Fibroblast of mammary gland (primary cell): ENCODE measurements at regions not wholly inside any gene's neighbourhood (a gene's known extent, or its start where the extent isn't known, plus 50 kb on each side); places are given as distances from the start of the nearest gene placed in this dataset.
A peak's percentile ranks its signal among the peaks of the same experiment; 100 is the strongest.

Experiments
- DNase-seq: peaks from one replicate; pipeline ENCODE4 v3.0.0-alpha.2; 2010; ENCODE audit warnings: low read depth
- H3K4me3 ChIP-seq: 2 replicates; pipeline ENCODE4 v1.5.1; 2011; ENCODE audit warnings: low read depth, mild to moderate bottlenecking, low read length, moderate library complexity; ENCODE audit not compliant: control insufficient read depth
- CTCF ChIP-seq: conservative IDR thresholded peaks from 2 replicates; pipeline ENCODE4 v1.5.1; 2011; ENCODE audit warnings: low read depth, low read length, inconsistent platforms; ENCODE audit not compliant: control insufficient read depth, insufficient read depth

GRCh38 chr10:112030431-112030830 lies 153.1 kb downstream of the GPAM start:
- no peak for DNase-seq
- no peak overlapping the region for H3K4me3 ChIP-seq
- no peak for TF ChIP-seq CTCF

- TF ChIP-seq CTCF, result no peak
- no peak overlapping the region for H3K4me3 ChIP-seq
- no peak for DNase-seq
Measured at GRCh38 chr10:112039823-112040222, 143.7 kb downstream of the GPAM start.

GRCh38 chr10:112040696-112041095 lies 142.9 kb downstream of the GPAM start:
- no peak for TF ChIP-seq CTCF
- no peak for DNase-seq
- H3K4me3 ChIP-seq, result no peak overlapping the region

- peak; percentile 14 for DNase-seq
- TF ChIP-seq CTCF, result no peak
- no peak overlapping the region for H3K4me3 ChIP-seq
Measured at GRCh38 chr10:112045938-112046337, 137.6 kb downstream of the GPAM start.

GRCh38 chr10:112047674-112048073 lies 135.9 kb downstream of the GPAM start:
- no peak for TF ChIP-seq CTCF
- H3K4me3 ChIP-seq, result no peak overlapping the region
- no peak for DNase-seq

GRCh38 chr10:112052166-112052565 lies 131.4 kb downstream of the GPAM start:
- DNase-seq, result no peak
- no peak for TF ChIP-seq CTCF
- no peak overlapping the region for H3K4me3 ChIP-seq

- TF ChIP-seq CTCF, result no peak
- DNase-seq, result no peak
- no peak overlapping the region for H3K4me3 ChIP-seq
Measured at GRCh38 chr10:112053895-112054294, 129.7 kb downstream of the GPAM start.
